Pancreas (tissue), 10 donors: ENCODE measurements at regions not wholly inside any gene's neighbourhood (a gene's known extent, or its start where the extent isn't known, plus 50 kb on each side); places are given as distances from the start of the nearest gene placed in this dataset.
A peak's percentile ranks its signal among the peaks of the same experiment; 100 is the strongest.

Experiments
- ATAC-seq, 4 donors: fragments of 200-7000 bp; cut with Tn5 transposase; one replicate each; pipeline versions ENCODE4 v1.8.0 to v1.9.1; 2020; ENCODE audit warnings: mild to moderate bottlenecking in 4 of 4, moderate library complexity in 4 of 4
- DNase-seq, 6 donors: peaks; one replicate each; pipeline ENCODE4 v3.0.0-alpha.2; 2020
- FAIRE-seq: peaks from 2 replicates; lab custom pipeline; 2012; peaks lifted over from hg19 to GRCh38; lab: Jason Lieb, UNC
- H3K27ac ChIP-seq, 4 donors: fragments of 200-600 bp; sonication (generic); 1 replicate in 3 of 4; 2 replicates in 1 of 4; pipeline versions ENCODE4 v1.5.0 to v1.8.0; 2020
- H3K27me3 ChIP-seq, 4 donors: fragments of 200-600 bp; one replicate each; pipeline ENCODE4 v1.8.0; 2021
- H3K36me3 ChIP-seq, 3 donors: fragments of 200-600 bp; sonication (generic) in 1 of 3; one replicate each; pipeline versions ENCODE4 v1.5.0 to v1.8.0; 2020 to 2021
- H3K4me1 ChIP-seq, 3 donors: fragments of 200-600 bp; one replicate each; pipeline ENCODE4 v1.8.0; 2021
- H3K4me3 ChIP-seq, 4 donors: fragments of 200-600 bp; sonication (generic) in 2 of 4; one replicate each; pipeline versions ENCODE4 v1.5.0 to v1.8.0; 2020 to 2021
- H3K9me3 ChIP-seq, 4 donors: fragments of 200-600 bp; one replicate each; pipeline ENCODE4 v1.8.0; 2021
- WGBS, 2 donors: extraction: QIAGEN DNeasy Blood & Tissue Kit; methylation state at CpG; one replicate each; pipeline ENCODE4 v1.1.7; 2013; 5-methylcytosine and 5-hydroxymethylcytosine counted together
- intact Hi-C, 3 donors: fragments of 100-400 bp; cut with DNase I; formaldehyde crosslinking; loops; one replicate each; pipeline versions ENCODE4 v1.11.1 to v1.14.2; 2022
- TF ChIP-seq, protein P1 (sequence below), 4 donors: fragments of 200-600 bp; sonication (generic) in 3 of 4; IDR thresholded peaks; one replicate each; pipeline versions ENCODE4 v1.5.0 to v1.8.0; 2021; ENCODE audit warnings: antibody characterized with exemption in 4 of 4
- donor health status: healthy with polysubstance abuse.
- donor health status: DM: no; HTN: no; CAD: no; lungs with moderate emphysema.
- donor health status: DM: no; HTN: no; CAD: no.
- donor health status: control.
- donor health status: control.
- donor health status: Bipolar disorder and iron deficiency.
- donor health status: DM: yes; HTN: yes; CAD: no.
- donor health status: DM: no; HTN: no; CAD: no.
- donor health status: DM: no; HTN: no; CAD: no.
- donor health status: DM: yes; HTN: yes; CAD: no.

DNA sequence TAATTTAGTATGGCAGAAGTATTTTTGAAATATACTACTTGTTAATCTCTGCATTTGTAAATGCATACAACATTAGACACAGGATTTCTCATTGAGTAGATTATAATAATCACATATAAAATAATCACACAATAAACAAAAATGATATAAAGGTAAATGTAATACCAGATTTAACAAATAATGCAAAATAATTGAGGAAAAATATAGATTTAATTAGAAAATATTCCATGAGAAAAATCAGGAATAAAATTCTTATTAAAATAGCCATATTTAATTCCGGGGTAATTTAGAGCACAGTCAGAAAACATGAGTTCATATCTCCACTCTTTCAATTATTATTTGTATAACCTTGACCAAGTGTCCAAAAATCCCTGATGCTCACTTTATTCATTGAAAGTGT lies 385.9 kb upstream of the SYT4 start:
- peak; percentile 75 for FAIRE-seq
- intact Hi-C loops = no loop called here

DNA sequence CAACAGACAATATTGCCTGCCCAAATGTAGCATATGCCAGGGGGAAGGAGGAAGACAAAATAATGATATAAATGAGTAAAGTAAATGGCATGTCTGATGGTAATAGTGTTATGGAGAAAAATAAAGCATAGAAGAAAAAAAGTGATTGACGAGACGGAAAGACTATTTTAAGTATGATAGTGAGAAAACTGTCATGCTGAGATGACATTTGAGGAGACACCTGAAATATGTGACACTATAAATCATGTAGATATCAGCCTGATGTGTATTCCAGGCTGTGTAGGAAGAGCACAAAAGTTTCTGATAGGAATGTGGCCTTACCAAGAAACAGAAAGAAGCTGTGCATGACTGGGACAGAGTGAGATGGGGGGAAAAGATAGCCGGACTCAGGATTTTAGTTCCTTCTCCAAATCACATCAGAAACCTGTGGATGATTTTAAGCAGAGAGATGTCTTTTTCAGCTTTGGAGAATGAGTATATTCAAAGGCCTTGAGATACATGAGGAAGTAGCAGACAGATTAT lies 387.3 kb upstream of the SYT4 start:
- no peaks in the 10 kb centered on the region for H3K36me3 ChIP-seq
- TF ChIP-seq, protein P1, sequence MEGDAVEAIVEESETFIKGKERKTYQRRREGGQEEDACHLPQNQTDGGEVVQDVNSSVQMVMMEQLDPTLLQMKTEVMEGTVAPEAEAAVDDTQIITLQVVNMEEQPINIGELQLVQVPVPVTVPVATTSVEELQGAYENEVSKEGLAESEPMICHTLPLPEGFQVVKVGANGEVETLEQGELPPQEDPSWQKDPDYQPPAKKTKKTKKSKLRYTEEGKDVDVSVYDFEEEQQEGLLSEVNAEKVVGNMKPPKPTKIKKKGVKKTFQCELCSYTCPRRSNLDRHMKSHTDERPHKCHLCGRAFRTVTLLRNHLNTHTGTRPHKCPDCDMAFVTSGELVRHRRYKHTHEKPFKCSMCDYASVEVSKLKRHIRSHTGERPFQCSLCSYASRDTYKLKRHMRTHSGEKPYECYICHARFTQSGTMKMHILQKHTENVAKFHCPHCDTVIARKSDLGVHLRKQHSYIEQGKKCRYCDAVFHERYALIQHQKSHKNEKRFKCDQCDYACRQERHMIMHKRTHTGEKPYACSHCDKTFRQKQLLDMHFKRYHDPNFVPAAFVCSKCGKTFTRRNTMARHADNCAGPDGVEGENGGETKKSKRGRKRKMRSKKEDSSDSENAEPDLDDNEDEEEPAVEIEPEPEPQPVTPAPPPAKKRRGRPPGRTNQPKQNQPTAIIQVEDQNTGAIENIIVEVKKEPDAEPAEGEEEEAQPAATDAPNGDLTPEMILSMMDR (IDR thresholded peaks at IDR 0.05) = no peak
- H3K27me3 ChIP-seq = no peaks in the 10 kb centered on the region
- H3K4me3 ChIP-seq = no peak overlapping the region
- ATAC-seq (no peak), DNase-seq (no peak), FAIRE-seq (no peak)
- no peaks in the 10 kb centered on the region for H3K4me1 ChIP-seq
- no peaks in the 10 kb centered on the region for H3K9me3 ChIP-seq
- no peak overlapping the region for H3K27ac ChIP-seq
- WGBS, 2 donors = 52 to 73% methylated on average over 3 of the region's 3 CpGs
- intact Hi-C loops = no loop called here

More for the DNA sequence above, 385.9 kb upstream of the SYT4 start:
- H3K9me3 ChIP-seq = no peaks in the 10 kb centered on the region
- no peak for DNase-seq
- H3K27ac ChIP-seq = no peak overlapping the region
- no peaks in the 10 kb centered on the region for H3K4me1 ChIP-seq
- no peaks in the 10 kb centered on the region for H3K27me3 ChIP-seq
- 54 to 57% methylated on average over 1 of the region's 1 CpG for WGBS, 2 donors
- TF ChIP-seq, protein P1 (IDR thresholded peaks at IDR 0.05) = no peak
- H3K36me3 ChIP-seq = no peaks in the 10 kb centered on the region
- no peak overlapping the region for H3K4me3 ChIP-seq
- ATAC-seq = no peak

DNA sequence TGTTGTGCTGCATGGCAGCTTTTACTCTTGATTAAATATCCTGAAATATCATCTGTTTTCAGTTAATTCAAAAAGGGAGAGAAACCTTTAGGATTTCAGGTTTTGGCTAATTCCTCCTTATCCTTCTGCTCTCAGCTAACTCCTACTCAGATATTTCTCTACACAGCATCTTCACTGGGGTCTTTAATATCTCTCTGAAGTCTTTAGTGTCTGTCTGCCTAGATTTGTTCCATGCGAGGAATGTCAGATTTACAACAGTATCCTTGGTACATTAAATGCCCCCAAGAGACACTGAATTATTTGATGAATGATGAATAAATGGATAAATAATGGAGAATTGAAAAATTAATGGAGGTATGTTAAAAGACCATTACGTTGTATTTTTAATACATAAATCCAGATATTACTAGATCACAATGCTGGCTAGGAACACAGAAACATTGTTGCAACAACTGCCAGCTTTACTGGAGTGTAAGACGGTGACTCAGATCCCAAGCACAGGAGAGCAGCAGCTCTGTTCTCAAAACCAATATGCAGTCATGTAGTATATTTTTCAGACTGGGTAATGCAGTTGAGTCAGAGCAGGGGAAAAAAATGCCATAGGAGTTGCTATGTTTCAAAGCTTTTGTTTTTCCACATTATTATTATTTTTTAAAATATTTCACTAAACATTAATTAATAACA lies 388.0 kb upstream of the SYT4 start:
- Histone ChIP-seq H3K27ac (no peak overlapping the region), H3K9me3 (no peaks in the 10 kb centered on the region), H3K36me3 (no peaks in the 10 kb centered on the region), H3K4me1 (no peaks in the 10 kb centered on the region), H3K27me3 (no peaks in the 10 kb centered on the region), H3K4me3 (no peak overlapping the region)
- WGBS, 2 donors = 53 to 60% methylated on average over 3 of the region's 3 CpGs
- DNase-seq (no peak), ATAC-seq (no peak), FAIRE-seq (no peak)
- intact Hi-C loops = no loop called here
- TF ChIP-seq, protein P1 (IDR thresholded peaks at IDR 0.05) = no peak

DNA sequence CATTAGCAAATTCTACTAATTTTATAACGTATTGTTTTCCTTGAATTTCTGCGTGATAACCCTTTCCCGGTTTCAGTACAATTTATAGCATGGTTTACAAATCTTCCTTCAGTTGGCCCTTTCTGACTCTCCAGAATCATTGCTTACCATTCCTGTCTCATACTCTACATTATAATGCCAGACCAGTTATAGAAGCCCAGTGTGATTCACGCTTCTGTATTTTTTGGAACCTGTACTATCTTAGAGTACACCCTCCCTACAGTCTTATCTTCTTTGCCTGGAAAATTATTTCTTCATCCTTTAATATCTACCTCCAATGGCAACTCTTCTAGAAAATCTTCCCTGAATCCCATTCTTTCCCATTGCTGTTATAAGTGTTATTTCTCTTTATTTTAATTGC lies 391.6 kb upstream of the SYT4 start:
- Histone ChIP-seq H3K4me3 (no peak overlapping the region), H3K27ac (no peak overlapping the region)
- FAIRE-seq = no peak

More for the DNA sequence above, 391.6 kb upstream of the SYT4 start:
- intact Hi-C loops = no loop called here
- Histone ChIP-seq H3K9me3 (no peaks in the 10 kb centered on the region), H3K4me1 (no peaks in the 10 kb centered on the region), H3K36me3 (no peaks in the 10 kb centered on the region), H3K27me3 (no peaks in the 10 kb centered on the region)
- 79 to 83% methylated on average over 4 of the region's 4 CpGs for WGBS, 2 donors
- TF ChIP-seq, protein P1 (IDR thresholded peaks at IDR 0.05) = no peak
- ATAC-seq (no peak), DNase-seq (no peak)
